ENCODE measurements at regions not wholly inside any gene's neighbourhood (a gene's known extent, or its start where the extent isn't known, plus 50 kb on each side); places are given as distances from the start of the nearest gene placed in this dataset.
A peak's percentile ranks its signal among the peaks of the same experiment; 100 is the strongest.

GRCh38 chr18:65988972-65989371 is 238.2 kb downstream of the CDH7 start:
- H3K4me3 ChIP-seq: no peak overlapping the region
- FAIRE-seq (no peak), ATAC-seq (no peak), DNase-seq (ENCODE audit: low read depth in 1 of 2, low spot score in 1 of 2) (no peak)
- no peak overlapping the region for H3K27ac ChIP-seq
- no peaks in the 10 kb centered on the region for H3K4me1 ChIP-seq
- H3K9me3 ChIP-seq: no peaks in the 10 kb centered on the region
- TF ChIP-seq MAFK (IDR thresholded peaks at IDR 0.05; ENCODE audit: partially characterized antibody) (peak; percentile 70), CEBPB (IDR thresholded peaks at IDR 0.05) (no peak), TP53 (CRISPR knock-in tag; IDR thresholded peaks at IDR 0.05) (no peak)
- POLR2A ChIA-PET: no interaction called here
- 10% methylated on average over 3 of the region's 3 CpGs for WGBS (ENCODE audit: missing lambda C conversion rate)
- H3K4me2 ChIP-seq: no peak overlapping the region
- CTCF ChIA-PET: no interaction called here

GRCh38 chr18:65988386-65988785 is 237.6 kb downstream of the CDH7 start:
- Histone ChIP-seq H3K4me1 (no peaks in the 10 kb centered on the region), H3K4me3 (no peak overlapping the region), H3K27ac (no peak overlapping the region), H3K4me2 (no peak overlapping the region), H3K9me3 (no peaks in the 10 kb centered on the region)
- no peak for FAIRE-seq
- WGBS (ENCODE audit: missing lambda C conversion rate): 5% methylated on average over 1 of the region's 1 CpG
- ATAC-seq: no peak
- CTCF ChIA-PET: no interaction called here
- POLR2A ChIA-PET: no interaction called here
- no peak for DNase-seq (ENCODE audit: low read depth in 1 of 2, low spot score in 1 of 2)
- TF ChIP-seq MAZ (IDR thresholded peaks at IDR 0.05; ENCODE audit: borderline replicate concordance, low read depth, low read length) (no peak), BHLHE40 (IDR thresholded peaks at IDR 0.05; ENCODE audit: low read depth, low read length) (no peak), BCL3 (IDR thresholded peaks at IDR 0.05) (no peak), ZNF302 (CRISPR knock-in tag; IDR thresholded peaks at IDR 0.05) (no peak), MYC (IDR thresholded peaks at IDR 0.05; ENCODE audit: borderline replicate concordance, low read length) (no peak), ZSCAN20 (CRISPR knock-in tag; IDR thresholded peaks at IDR 0.05) (no peak)

GRCh38 chr18:65983750-65984149 is 232.9 kb downstream of the CDH7 start:
- no peak overlapping the region for H3K4me3 ChIP-seq
- 27% methylated on average over 1 of the region's 1 CpG for WGBS (ENCODE audit: missing lambda C conversion rate)
- CTCF ChIA-PET: no interaction called here

More at GRCh38 chr18:65983750-65984149, 232.9 kb downstream of the CDH7 start:
- H3K9me3 ChIP-seq: no peaks in the 10 kb centered on the region
- no peak overlapping the region for H3K4me2 ChIP-seq
- DNase-seq (ENCODE audit: low read depth in 1 of 2, low spot score in 1 of 2) (no peak), ATAC-seq (no peak), FAIRE-seq (no peak)
- TF ChIP-seq REST (IDR thresholded peaks at IDR 0.05) (no peak), EHMT2 (IDR thresholded peaks at IDR 0.05; ENCODE audit: low read depth) (no peak), ZNF302 (CRISPR knock-in tag; IDR thresholded peaks at IDR 0.05) (no peak), JUN (IDR thresholded peaks at IDR 0.05) (no peak), FOXS1 (CRISPR knock-in tag; IDR thresholded peaks at IDR 0.05) (no peak), RARB (CRISPR knock-in tag; IDR thresholded peaks at IDR 0.05) (no peak), CBX8 (IDR thresholded peaks at IDR 0.05) (no peak), POLR2A (IDR thresholded peaks at IDR 0.05; ENCODE audit: low read length) (no peak), CHD4 (IDR thresholded peaks at IDR 0.05; ENCODE audit: borderline replicate concordance) (no peak), ATOH8 (CRISPR knock-in tag; IDR thresholded peaks at IDR 0.05; ENCODE audit: low read depth) (no peak), RNF2 (IDR thresholded peaks at IDR 0.05; ENCODE audit: borderline replicate concordance, low read depth) (no peak), CHD2 (IDR thresholded peaks at IDR 0.05; ENCODE audit: low read length, partially characterized antibody) (no peak), EHF (CRISPR knock-in tag; IDR thresholded peaks at IDR 0.05) (no peak), MAFK (IDR thresholded peaks at IDR 0.05; ENCODE audit: partially characterized antibody) (no peak), HDAC2 (IDR thresholded peaks at IDR 0.05) (no peak), PBX3 (IDR thresholded peaks at IDR 0.05) (no peak)
- POLR2A ChIA-PET: no interaction called here
- H3K4me1 ChIP-seq: no peaks in the 10 kb centered on the region
- no peak overlapping the region for H3K27ac ChIP-seq

Measured in A549 (cell line).